HepG2 (cell line): ENCODE measurements at regions not wholly inside any gene's neighbourhood (a gene's known extent, or its start where the extent isn't known, plus 50 kb on each side); places are given as distances from the start of the nearest gene placed in this dataset.

Experiments used
- ATAC-seq: fragments of 200-7000 bp; cut with Tn5 transposase; 3 replicates; pipeline ENCODE4 v1.9.1; 2020; ENCODE audit warnings: mild to moderate bottlenecking, moderate library complexity
- BruUV-seq: library from RNA; stranded (reverse); fragments of 400-500 nt; replicated peaks from 2 replicates; lab custom pipeline; 2021; lab: Mats Ljungman, UMichigan
- CTCF ChIA-PET: fragments of 300-600 bp; formaldehyde crosslinking; extraction: SDS; loops from one replicate; lab custom pipeline; 2021; ENCODE audit warnings: low total read pairs, inconsistent platforms, low intra/inter-chr PET ratio; lab: Yijun Ruan, JAX
- POLR2A ChIA-PET: fragments of 350-600 bp; sonication (Branson Sonifier 250); formaldehyde crosslinking; loops from one replicate; lab custom pipeline; 2020; ENCODE audit warnings: antibody characterized with exemption, inconsistent platforms; lab: Yijun Ruan, JAX
- DNase-seq: peaks from one replicate; pipeline ENCODE4 v3.0.0-alpha.2; 2015; ENCODE audit warnings: low spot score
- FAIRE-seq: peaks from 3 replicates; lab custom pipeline; 2011; peaks lifted over from hg19 to GRCh38; lab: Jason Lieb, UNC
- H2AFZ ChIP-seq: one replicate; pipeline ENCODE4 v1.6.1; 2011; ENCODE audit warnings: low read length, inconsistent platforms
- H3K27ac ChIP-seq: fragments of 300-600 bp; 3 replicates; pipeline ENCODE4 v1.8.0; 2011; ENCODE audit warnings: mixed run types, mild to moderate bottlenecking, mixed read lengths, low read length, inconsistent platforms; ENCODE audit not compliant: insufficient read depth; ENCODE audit errors: extremely low read length
- H3K27me3 ChIP-seq, 2 experiments: fragments of 200-600 bp in 1 of 2; 2 replicates in 1 of 2; 3 replicates in 1 of 2; pipeline versions ENCODE4 v1.6.0 to v1.8.0; 2011; ENCODE audit warnings: low read length in 2 of 2, mild to moderate bottlenecking in 2 of 2, moderate library complexity in 2 of 2, inconsistent platforms in 1 of 2; ENCODE audit not compliant: insufficient read depth in 2 of 2, control insufficient read depth in 1 of 2
- H3K36me3 ChIP-seq, 2 experiments: fragments of 200-600 bp in 1 of 2; replicated peaks in 1 of 2; 2 replicates in 1 of 2; 3 replicates in 1 of 2; pipeline versions ENCODE4 v1.5.1 to v1.8.0; 2011; ENCODE audit warnings: low read length in 2 of 2, inconsistent platforms in 1 of 2; ENCODE audit not compliant: insufficient read depth in 2 of 2, control insufficient read depth in 1 of 2
- H3K4me1 ChIP-seq: 2 replicates; pipeline ENCODE4 v1.5.1; 2012; ENCODE audit warnings: low read length, inconsistent platforms; ENCODE audit not compliant: insufficient read depth
- H3K4me2 ChIP-seq: 2 replicates; pipeline ENCODE4 v1.6.0; 2011; ENCODE audit warnings: low read depth, low read length, inconsistent platforms
- H3K4me3 ChIP-seq, 3 experiments: fragments of 200-600 bp in 1 of 3; sonication (generic), shearing (Covaris generic) in 1 of 3; replicated peaks in 1 of 3; 2 replicates each; pipeline ENCODE4 v1.5.1; 2011 to 2016; ENCODE audit warnings: low read length in 3 of 3, inconsistent platforms in 2 of 3, low read depth in 2 of 3, mild to moderate bottlenecking in 2 of 3, control low read depth in 1 of 3, mixed read lengths in 1 of 3; ENCODE audit not compliant: insufficient read depth in 1 of 3
- H3K79me2 ChIP-seq: one replicate; pipeline ENCODE4 v1.6.1; 2011; ENCODE audit warnings: low read length, inconsistent platforms; ENCODE audit not compliant: insufficient read depth
- H3K9ac ChIP-seq: 2 replicates; pipeline ENCODE4 v1.6.0; 2011; ENCODE audit warnings: mild to moderate bottlenecking, low read depth, low read length, inconsistent platforms; ENCODE audit not compliant: insufficient read depth
- H3K9me3 ChIP-seq: 2 replicates; pipeline ENCODE4 v1.5.1; 2012; ENCODE audit warnings: mild to moderate bottlenecking, low read length
- H4K20me1 ChIP-seq: 2 replicates; pipeline ENCODE4 v1.6.0; 2011; ENCODE audit warnings: inconsistent platforms, mild to moderate bottlenecking, low read length, moderate library complexity; ENCODE audit not compliant: insufficient read depth
- GPN1 ChIP-seq: sonication (generic); formaldehyde crosslinking; IDR thresholded peaks from 2 replicates; pipeline ENCODE4 v1.5.1; 2020; ENCODE audit warnings: missing genetic modification reagents, borderline replicate concordance
- HNF4A ChIP-seq: sonication (generic); formaldehyde crosslinking; IDR thresholded peaks from 2 replicates; pipeline ENCODE4 v1.4.0; 2020; ENCODE audit warnings: missing genetic modification reagents
- POLR2A ChIP-seq, 2 experiments: IDR thresholded peaks; 2 replicates each; pipeline ENCODE4 v1.6.1; 2011; ENCODE audit warnings: low read depth in 2 of 2, low read length in 2 of 2, mild to moderate bottlenecking in 1 of 2, moderate library complexity in 1 of 2; ENCODE audit not compliant: insufficient read depth in 1 of 2
- SAP130 ChIP-seq: IDR thresholded peaks from 2 replicates; pipeline ENCODE4 v1.6.1; 2016; ENCODE audit warnings: low read depth
- SRSF9 ChIP-seq: fragments of 200-400 bp; formaldehyde crosslinking; IDR thresholded peaks from 2 replicates; pipeline ENCODE4 v1.6.1; 2018; ENCODE audit warnings: borderline replicate concordance, mild to moderate bottlenecking, low read depth, low read length; ENCODE audit not compliant: insufficient read depth, poor library complexity, severe bottlenecking
- SRY ChIP-seq: sonication (generic); formaldehyde crosslinking; IDR thresholded peaks from 2 replicates; pipeline ENCODE4 v1.8.0; 2022; ENCODE audit warnings: mild to moderate bottlenecking, missing genetic modification reagents
- U2AF1 ChIP-seq: fragments of 200-400 bp; formaldehyde crosslinking; optimal IDR thresholded peaks from 2 replicates; pipeline ENCODE3; 2017; ENCODE audit warnings: mild to moderate bottlenecking, low read depth, low read length
- ZMYM4 ChIP-seq: sonication (generic); formaldehyde crosslinking; IDR thresholded peaks from 2 replicates; pipeline ENCODE4 v1.8.1; 2023; ENCODE audit warnings: mild to moderate bottlenecking, missing genetic modification reagents
- ZNF160 ChIP-seq: sonication (generic); formaldehyde crosslinking; IDR thresholded peaks from 2 replicates; pipeline ENCODE4 v1.8.0; 2022; ENCODE audit warnings: mild to moderate bottlenecking, inconsistent platforms, missing genetic modification reagents
- ZNF34 ChIP-seq: sonication (generic); formaldehyde crosslinking; IDR thresholded peaks from 2 replicates; pipeline ENCODE4 v1.4.0; 2020; ENCODE audit warnings: mild to moderate bottlenecking, missing genetic modification reagents, borderline replicate concordance
- ZNF567 ChIP-seq: sonication (generic); formaldehyde crosslinking; IDR thresholded peaks from 2 replicates; pipeline ENCODE4 v1.8.1; 2023; ENCODE audit warnings: mild to moderate bottlenecking, missing genetic modification reagents, borderline replicate concordance
- ZNF644 ChIP-seq: IDR thresholded peaks from 2 replicates; pipeline ENCODE4 v1.6.1; 2016; ENCODE audit warnings: low read depth
- ZSCAN29 ChIP-seq: sonication (generic); formaldehyde crosslinking; conservative IDR thresholded peaks from 2 replicates; pipeline ENCODE4 v1.4.0; 2020; ENCODE audit warnings: mild to moderate bottlenecking, missing genetic modification reagents
- WGBS: methylation state at CpG from one replicate; pipeline ENCODE4 v1.1.6; 2017; ENCODE audit warnings: low lambda C conversion rate; 5-methylcytosine and 5-hydroxymethylcytosine counted together
- in situ Hi-C: cut with HindIII; loops from 2 replicates; pipeline ENCODE4 v1.10.0; 2017; ENCODE audit warnings: low pct_unique_long_range_greater_than_20kb; ENCODE audit not compliant: extremely low pct_ligation_motif_present
- intact Hi-C: fragments of 100-400 bp; cut with micrococcal nuclease; formaldehyde crosslinking; loops from one replicate; pipeline ENCODE4 v1.10.0; 2022; ENCODE audit not compliant: unreplicated experiment
- TF ChIP-seq, protein P1 (sequence below): sonication (generic); formaldehyde crosslinking; IDR thresholded peaks from 2 replicates; pipeline ENCODE4 v1.5.0; 2020; ENCODE audit warnings: missing genetic modification reagents, mild to moderate bottlenecking, borderline replicate concordance
- TF ChIP-seq, protein P2 (sequence below): sonication (generic); formaldehyde crosslinking; IDR thresholded peaks from 2 replicates; pipeline ENCODE4 v1.4.0; 2020; ENCODE audit warnings: missing genetic modification reagents
- TF ChIP-seq, protein P3 (sequence below): IDR thresholded peaks from 2 replicates; pipeline ENCODE4 v1.4.0; 2020; ENCODE audit warnings: mild to moderate bottlenecking, missing genetic modification reagents
- TF ChIP-seq, protein P4 (sequence below): sonication (generic); formaldehyde crosslinking; IDR thresholded peaks from 2 replicates; pipeline ENCODE4 v1.4.0; 2020; ENCODE audit warnings: mild to moderate bottlenecking, missing genetic modification reagents

DNA sequence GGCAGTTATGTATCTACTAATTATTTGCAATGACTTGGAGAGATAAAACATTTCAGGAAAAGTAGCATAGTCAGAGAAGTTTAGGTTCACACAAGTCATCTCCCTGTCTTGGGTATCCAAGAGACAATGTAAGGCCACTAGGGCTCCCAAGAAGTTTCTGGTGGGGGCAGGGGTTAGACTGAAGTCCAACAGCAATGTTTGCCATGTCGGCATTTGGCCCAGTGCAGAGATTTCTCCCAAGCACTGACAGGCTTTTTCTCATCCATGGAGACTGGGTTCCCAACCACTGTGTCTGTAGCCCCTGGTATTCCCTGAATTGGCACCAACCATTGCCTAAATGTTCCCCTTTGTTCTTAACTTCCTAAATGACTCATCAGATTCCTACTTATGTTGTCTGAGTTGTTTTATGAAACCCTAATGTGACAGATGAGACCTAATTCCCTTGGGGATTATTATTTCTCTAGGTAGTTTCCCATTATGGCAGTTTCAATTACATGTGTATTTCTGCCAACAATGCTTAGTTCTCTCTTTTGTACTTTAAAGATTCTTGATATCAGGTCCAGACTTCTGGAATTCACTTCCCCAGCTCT, 103.6 kb upstream of the EGFLAM start:
- Histone ChIP-seq H3K36me3 (no peaks in the 10 kb centered on the region; a peak in 1 of 5 replicates), H2AFZ (no peak overlapping the region), H3K9ac (no peak overlapping the region), H3K27me3 (no peaks in the 10 kb centered on the region), H4K20me1 (no peaks in the 10 kb centered on the region), H3K79me2 (no peaks in the 10 kb centered on the region), H3K4me3 (no peak overlapping the region), H3K4me2 (no peak overlapping the region), H3K27ac (no peak overlapping the region), H3K4me1 (peaks cover 68% of the 10 kb centered on the region), H3K9me3 (no peaks in the 10 kb centered on the region)
- BruUV-seq = no TSS peak
- peak; percentile 15 for FAIRE-seq
- in situ Hi-C loops (no loop called here), intact Hi-C loops (no loop called here)
- ChIA-PET POLR2A (no interaction called here), CTCF (no interaction called here)
- peak; percentile 44; the same call in 2 of the 3 replicates for ATAC-seq
- peak; percentile 29 for DNase-seq
- WGBS = no CpG with 5 or more reads among the region's 1 CpG
- TF ChIP-seq ZMYM4 (CRISPR knock-in tag) (0 out of 2 replicates have a peak, but pooled peaks have one; percentile 40), GPN1 (CRISPR knock-in tag) (no peak), POLR2A (IDR thresholded peaks at IDR 0.05; ENCODE audit: insufficient read depth in 1 of 2, low read depth in 2 of 2, low read length in 2 of 2) (no peak), ZNF567 (CRISPR knock-in tag) (no peak), ZNF644 (peak; percentile 59; the same call in 1 of the 2 replicates), SRSF9 (no peak), SRY (CRISPR knock-in tag) (no peak), ZNF160 (no peak), SAP130 (CRISPR knock-in tag) (no peak), U2AF1 (no peak), HNF4A (CRISPR knock-in tag) (peak; percentile 61), ZNF34 (CRISPR knock-in tag) (no peak), ZSCAN29 (no peak)
- TF ChIP-seq, protein P1, sequence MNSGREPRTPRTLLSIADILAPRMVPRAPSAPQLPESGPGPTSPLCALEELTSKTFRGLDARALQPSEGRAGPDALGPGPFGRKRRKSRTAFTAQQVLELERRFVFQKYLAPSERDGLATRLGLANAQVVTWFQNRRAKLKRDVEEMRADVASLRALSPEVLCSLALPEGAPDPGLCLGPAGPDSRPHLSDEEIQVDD (CRISPR knock-in tag) = no peak
- TF ChIP-seq, protein P2, sequence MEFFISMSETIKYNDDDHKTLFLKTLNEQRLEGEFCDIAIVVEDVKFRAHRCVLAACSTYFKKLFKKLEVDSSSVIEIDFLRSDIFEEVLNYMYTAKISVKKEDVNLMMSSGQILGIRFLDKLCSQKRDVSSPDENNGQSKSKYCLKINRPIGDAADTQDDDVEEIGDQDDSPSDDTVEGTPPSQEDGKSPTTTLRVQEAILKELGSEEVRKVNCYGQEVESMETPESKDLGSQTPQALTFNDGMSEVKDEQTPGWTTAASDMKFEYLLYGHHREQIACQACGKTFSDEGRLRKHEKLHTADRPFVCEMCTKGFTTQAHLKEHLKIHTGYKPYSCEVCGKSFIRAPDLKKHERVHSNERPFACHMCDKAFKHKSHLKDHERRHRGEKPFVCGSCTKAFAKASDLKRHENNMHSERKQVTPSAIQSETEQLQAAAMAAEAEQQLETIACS = no peak
- TF ChIP-seq, protein P3, sequence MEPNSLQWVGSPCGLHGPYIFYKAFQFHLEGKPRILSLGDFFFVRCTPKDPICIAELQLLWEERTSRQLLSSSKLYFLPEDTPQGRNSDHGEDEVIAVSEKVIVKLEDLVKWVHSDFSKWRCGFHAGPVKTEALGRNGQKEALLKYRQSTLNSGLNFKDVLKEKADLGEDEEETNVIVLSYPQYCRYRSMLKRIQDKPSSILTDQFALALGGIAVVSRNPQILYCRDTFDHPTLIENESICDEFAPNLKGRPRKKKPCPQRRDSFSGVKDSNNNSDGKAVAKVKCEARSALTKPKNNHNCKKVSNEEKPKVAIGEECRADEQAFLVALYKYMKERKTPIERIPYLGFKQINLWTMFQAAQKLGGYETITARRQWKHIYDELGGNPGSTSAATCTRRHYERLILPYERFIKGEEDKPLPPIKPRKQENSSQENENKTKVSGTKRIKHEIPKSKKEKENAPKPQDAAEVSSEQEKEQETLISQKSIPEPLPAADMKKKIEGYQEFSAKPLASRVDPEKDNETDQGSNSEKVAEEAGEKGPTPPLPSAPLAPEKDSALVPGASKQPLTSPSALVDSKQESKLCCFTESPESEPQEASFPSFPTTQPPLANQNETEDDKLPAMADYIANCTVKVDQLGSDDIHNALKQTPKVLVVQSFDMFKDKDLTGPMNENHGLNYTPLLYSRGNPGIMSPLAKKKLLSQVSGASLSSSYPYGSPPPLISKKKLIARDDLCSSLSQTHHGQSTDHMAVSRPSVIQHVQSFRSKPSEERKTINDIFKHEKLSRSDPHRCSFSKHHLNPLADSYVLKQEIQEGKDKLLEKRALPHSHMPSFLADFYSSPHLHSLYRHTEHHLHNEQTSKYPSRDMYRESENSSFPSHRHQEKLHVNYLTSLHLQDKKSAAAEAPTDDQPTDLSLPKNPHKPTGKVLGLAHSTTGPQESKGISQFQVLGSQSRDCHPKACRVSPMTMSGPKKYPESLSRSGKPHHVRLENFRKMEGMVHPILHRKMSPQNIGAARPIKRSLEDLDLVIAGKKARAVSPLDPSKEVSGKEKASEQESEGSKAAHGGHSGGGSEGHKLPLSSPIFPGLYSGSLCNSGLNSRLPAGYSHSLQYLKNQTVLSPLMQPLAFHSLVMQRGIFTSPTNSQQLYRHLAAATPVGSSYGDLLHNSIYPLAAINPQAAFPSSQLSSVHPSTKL (CRISPR knock-in tag) = peak; percentile 34; the same call in 1 of the 2 replicates
- TF ChIP-seq, protein P4, sequence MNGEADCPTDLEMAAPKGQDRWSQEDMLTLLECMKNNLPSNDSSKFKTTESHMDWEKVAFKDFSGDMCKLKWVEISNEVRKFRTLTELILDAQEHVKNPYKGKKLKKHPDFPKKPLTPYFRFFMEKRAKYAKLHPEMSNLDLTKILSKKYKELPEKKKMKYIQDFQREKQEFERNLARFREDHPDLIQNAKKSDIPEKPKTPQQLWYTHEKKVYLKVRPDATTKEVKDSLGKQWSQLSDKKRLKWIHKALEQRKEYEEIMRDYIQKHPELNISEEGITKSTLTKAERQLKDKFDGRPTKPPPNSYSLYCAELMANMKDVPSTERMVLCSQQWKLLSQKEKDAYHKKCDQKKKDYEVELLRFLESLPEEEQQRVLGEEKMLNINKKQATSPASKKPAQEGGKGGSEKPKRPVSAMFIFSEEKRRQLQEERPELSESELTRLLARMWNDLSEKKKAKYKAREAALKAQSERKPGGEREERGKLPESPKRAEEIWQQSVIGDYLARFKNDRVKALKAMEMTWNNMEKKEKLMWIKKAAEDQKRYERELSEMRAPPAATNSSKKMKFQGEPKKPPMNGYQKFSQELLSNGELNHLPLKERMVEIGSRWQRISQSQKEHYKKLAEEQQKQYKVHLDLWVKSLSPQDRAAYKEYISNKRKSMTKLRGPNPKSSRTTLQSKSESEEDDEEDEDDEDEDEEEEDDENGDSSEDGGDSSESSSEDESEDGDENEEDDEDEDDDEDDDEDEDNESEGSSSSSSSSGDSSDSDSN (CRISPR knock-in tag) = no peak
